ENCODE measurements at regions not wholly inside any gene's neighbourhood (a gene's known extent, or its start where the extent isn't known, plus 50 kb on each side); places are given as distances from the start of the nearest gene placed in this dataset.

DNA sequence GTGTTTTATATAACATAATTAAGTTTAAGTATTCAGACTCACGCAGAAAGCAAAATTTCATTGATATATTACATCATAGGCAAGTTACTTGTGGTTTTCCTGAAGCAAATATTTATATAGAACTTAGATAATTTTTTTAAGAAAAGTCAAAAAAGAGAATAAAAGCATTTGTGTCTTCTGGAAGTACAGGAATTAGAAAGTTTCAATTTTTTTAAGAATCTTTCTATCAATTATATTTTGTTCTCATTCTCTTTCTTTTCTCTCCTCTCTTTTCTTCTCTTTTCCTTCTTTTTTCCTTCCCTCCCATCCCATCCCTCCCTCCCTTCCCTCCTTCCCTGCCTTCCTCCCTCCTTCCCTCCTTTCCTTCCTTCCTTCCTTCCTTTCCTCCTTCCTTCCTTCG lies 120.7 kb upstream of the CDH8 start:
- TF ChIP-seq, protein P1, sequence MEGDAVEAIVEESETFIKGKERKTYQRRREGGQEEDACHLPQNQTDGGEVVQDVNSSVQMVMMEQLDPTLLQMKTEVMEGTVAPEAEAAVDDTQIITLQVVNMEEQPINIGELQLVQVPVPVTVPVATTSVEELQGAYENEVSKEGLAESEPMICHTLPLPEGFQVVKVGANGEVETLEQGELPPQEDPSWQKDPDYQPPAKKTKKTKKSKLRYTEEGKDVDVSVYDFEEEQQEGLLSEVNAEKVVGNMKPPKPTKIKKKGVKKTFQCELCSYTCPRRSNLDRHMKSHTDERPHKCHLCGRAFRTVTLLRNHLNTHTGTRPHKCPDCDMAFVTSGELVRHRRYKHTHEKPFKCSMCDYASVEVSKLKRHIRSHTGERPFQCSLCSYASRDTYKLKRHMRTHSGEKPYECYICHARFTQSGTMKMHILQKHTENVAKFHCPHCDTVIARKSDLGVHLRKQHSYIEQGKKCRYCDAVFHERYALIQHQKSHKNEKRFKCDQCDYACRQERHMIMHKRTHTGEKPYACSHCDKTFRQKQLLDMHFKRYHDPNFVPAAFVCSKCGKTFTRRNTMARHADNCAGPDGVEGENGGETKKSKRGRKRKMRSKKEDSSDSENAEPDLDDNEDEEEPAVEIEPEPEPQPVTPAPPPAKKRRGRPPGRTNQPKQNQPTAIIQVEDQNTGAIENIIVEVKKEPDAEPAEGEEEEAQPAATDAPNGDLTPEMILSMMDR (optimal IDR thresholded peaks at IDR 0.05 in 1 of 3, IDR thresholded peaks at IDR 0.05 in 1 of 3, conservative IDR thresholded peaks at IDR 0.05 in 1 of 3; ENCODE audit: extremely low read depth in 1 of 3, insufficient read depth in 2 of 3, low read length in 3 of 3): no peak
- TF ChIP-seq EZH2 (IDR thresholded peaks at IDR 0.05; ENCODE audit: low read length): no peak
- Histone ChIP-seq H3K27me3 (ENCODE audit: control insufficient read depth, extremely low read depth, insufficient read depth, low read length) (no peaks in the 10 kb centered on the region), H3K9me3 (ENCODE audit: control insufficient read depth, low read depth, low read length) (no peaks in the 10 kb centered on the region), H3K27ac (ENCODE audit: control insufficient read depth, insufficient read depth, low read length) (no peak overlapping the region), H3K9me1 (ENCODE audit: control insufficient read depth, extremely low read depth, insufficient read depth, low read length) (no peaks in the 10 kb centered on the region), H3K4me1 (ENCODE audit: control insufficient read depth, extremely low read depth, insufficient read depth, low read length) (no peaks in the 10 kb centered on the region), H4K20me1 (ENCODE audit: control insufficient read depth, extremely low read depth, insufficient read depth, low read length) (no peaks in the 10 kb centered on the region), H3K4me2 (ENCODE audit: control insufficient read depth, extremely low read depth, insufficient read depth, low read depth, low read length) (no peak overlapping the region), H2AFZ (ENCODE audit: control insufficient read depth, low read length) (no peak overlapping the region), H3K36me3 (ENCODE audit: control insufficient read depth in 2 of 2, extremely low read depth in 1 of 2, insufficient read depth in 2 of 2, low read length in 2 of 2) (no peaks in the 10 kb centered on the region), H3K4me3 (ENCODE audit: control insufficient read depth in 2 of 3, extremely low read depth in 1 of 3, insufficient read depth in 2 of 3, low read depth in 1 of 3, low read length in 3 of 3) (no peak overlapping the region), H3K9ac (ENCODE audit: control insufficient read depth, extremely low read depth, insufficient read depth, low read length) (no peak overlapping the region), H3K79me2 (ENCODE audit: control insufficient read depth, insufficient read depth, low read length) (no peaks in the 10 kb centered on the region)
- FAIRE-seq (no peak), DNase-seq (ENCODE audit: low read depth, low spot score) (no peak)
- dilution Hi-C loops (cut with MboI; ENCODE audit: extremely low pct_ligation_motif_present, low sequenced_read_pairs): no loop called here

DNA sequence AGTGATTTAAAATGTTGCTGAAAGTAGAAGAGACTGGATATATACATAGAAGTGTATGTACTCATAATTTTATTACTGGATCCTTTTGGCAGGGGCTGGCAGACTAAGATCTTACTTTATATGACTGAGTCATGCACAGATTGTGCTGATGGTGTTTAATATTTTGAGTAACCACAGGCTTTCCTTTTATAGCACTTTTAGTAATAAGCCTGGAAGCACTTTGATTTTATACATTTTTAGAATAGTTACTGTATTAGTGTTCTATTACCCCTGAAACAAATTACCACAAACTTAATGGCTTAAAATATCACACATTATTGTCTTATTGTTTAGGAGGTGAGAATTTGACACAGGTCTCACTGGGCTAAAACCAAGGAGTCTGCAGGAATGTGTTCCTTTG lies 113.4 kb upstream of the CDH8 start:
- FAIRE-seq: no peak
- dilution Hi-C loops (cut with MboI; ENCODE audit: extremely low pct_ligation_motif_present, low sequenced_read_pairs): no loop called here
- H3K4me2 ChIP-seq (ENCODE audit: control insufficient read depth, extremely low read depth, insufficient read depth, low read depth, low read length): no peak overlapping the region

More for the DNA sequence above, 113.4 kb upstream of the CDH8 start:
- H3K27ac ChIP-seq (ENCODE audit: control insufficient read depth, insufficient read depth, low read length): no peak overlapping the region
- H3K9me1 ChIP-seq (ENCODE audit: control insufficient read depth, extremely low read depth, insufficient read depth, low read length): no peaks in the 10 kb centered on the region
- H3K36me3 ChIP-seq (ENCODE audit: control insufficient read depth in 2 of 2, extremely low read depth in 1 of 2, insufficient read depth in 2 of 2, low read length in 2 of 2): no peaks in the 10 kb centered on the region
- no peaks in the 10 kb centered on the region for H3K9me3 ChIP-seq (ENCODE audit: control insufficient read depth, low read depth, low read length)
- no peaks in the 10 kb centered on the region for H3K79me2 ChIP-seq (ENCODE audit: control insufficient read depth, insufficient read depth, low read length)
- H3K9ac ChIP-seq (ENCODE audit: control insufficient read depth, extremely low read depth, insufficient read depth, low read length): no peak overlapping the region
- H3K4me3 ChIP-seq (ENCODE audit: control insufficient read depth in 2 of 3, extremely low read depth in 1 of 3, insufficient read depth in 2 of 3, low read depth in 1 of 3, low read length in 3 of 3): no peak overlapping the region
- H2AFZ ChIP-seq (ENCODE audit: control insufficient read depth, low read length): no peak overlapping the region
- TF ChIP-seq, protein P1 (optimal IDR thresholded peaks at IDR 0.05 in 1 of 3, IDR thresholded peaks at IDR 0.05 in 1 of 3, conservative IDR thresholded peaks at IDR 0.05 in 1 of 3; ENCODE audit: extremely low read depth in 1 of 3, insufficient read depth in 2 of 3, low read length in 3 of 3): no peak
- TF ChIP-seq EZH2 (IDR thresholded peaks at IDR 0.05; ENCODE audit: low read length): no peak
- H3K27me3 ChIP-seq (ENCODE audit: control insufficient read depth, extremely low read depth, insufficient read depth, low read length): no peaks in the 10 kb centered on the region
- H3K4me1 ChIP-seq (ENCODE audit: control insufficient read depth, extremely low read depth, insufficient read depth, low read length): no peaks in the 10 kb centered on the region
- H4K20me1 ChIP-seq (ENCODE audit: control insufficient read depth, extremely low read depth, insufficient read depth, low read length): no peaks in the 10 kb centered on the region
- DNase-seq (ENCODE audit: low read depth, low spot score): no peak

Data from keratinocyte (primary cell).